ENCODE measurements at regions not wholly inside any gene's neighbourhood (a gene's known extent, or its start where the extent isn't known, plus 50 kb on each side); places are given as distances from the start of the nearest gene placed in this dataset.

GRCh38 chr16:48916566-48916965, 306.6 kb upstream of the N4BP1 start:
- H3K36me3 ChIP-seq (ENCODE audit: control insufficient read depth, insufficient read depth, low read length) = no peaks in the 10 kb centered on the region
- TF ChIP-seq SIN3A (IDR thresholded peaks at IDR 0.05; ENCODE audit: borderline replicate concordance, insufficient read depth, low read depth, low read length) (no peak), POLR2AphosphoS5 (IDR thresholded peaks at IDR 0.05; ENCODE audit: low read depth, low read length) (no peak), REST (IDR thresholded peaks at IDR 0.05; ENCODE audit: insufficient read depth in 1 of 2, low read depth in 2 of 2, low read length in 1 of 2) (no peak), CTCF (IDR thresholded peaks at IDR 0.05) (no peak), TCF7L2 (IDR thresholded peaks at IDR 0.05; ENCODE audit: low read depth, low read length) (no peak)
- H3K4me3 ChIP-seq (ENCODE audit: low read depth in 2 of 2, low read length in 2 of 2) = no peak overlapping the region
- H3K27me3 ChIP-seq (ENCODE audit: control insufficient read depth, insufficient read depth, low read length) = no peaks in the 10 kb centered on the region
- no peaks in the 10 kb centered on the region for H3K4me1 ChIP-seq (ENCODE audit: control insufficient read depth, insufficient read depth, low read length)
- no peaks in the 10 kb centered on the region for H3K9me3 ChIP-seq (ENCODE audit: control insufficient read depth, insufficient read depth, low read depth, low read length)
- ATAC-seq = no peak
- no TSS peak for BruUV-seq (replicated peaks)
- in situ Hi-C loops (cut with HindIII; ENCODE audit: low pct_unique_long_range_greater_than_20kb, low sequenced_read_pairs) (no loop called here), intact Hi-C loops (cut with micrococcal nuclease; ENCODE audit: unreplicated experiment) (no loop called here)
- no peak for DNase-seq (ENCODE audit: low read depth, low spot score)
- H3K27ac ChIP-seq (ENCODE audit: low read length) = no peak overlapping the region
- ChIA-PET POLR2A (no interaction called here), CTCF (no interaction called here)

GRCh38 chr16:48914070-48914469, 304.1 kb upstream of the N4BP1 start:
- ATAC-seq (no peak), DNase-seq (ENCODE audit: low read depth, low spot score) (no peak)
- in situ Hi-C loops (cut with HindIII; ENCODE audit: low pct_unique_long_range_greater_than_20kb, low sequenced_read_pairs) = no loop called here
- no peaks in the 10 kb centered on the region for H3K36me3 ChIP-seq (ENCODE audit: control insufficient read depth, insufficient read depth, low read length)
- CTCF ChIA-PET = no interaction called here
- POLR2A ChIA-PET = no interaction called here
- H3K4me1 ChIP-seq (ENCODE audit: control insufficient read depth, insufficient read depth, low read length) = no peaks in the 10 kb centered on the region
- no TSS peak for BruUV-seq (replicated peaks)
- no peak overlapping the region for H3K27ac ChIP-seq (ENCODE audit: low read length)
- TF ChIP-seq TCF7L2 (IDR thresholded peaks at IDR 0.05; ENCODE audit: low read depth, low read length) (no peak), POLR2AphosphoS5 (IDR thresholded peaks at IDR 0.05; ENCODE audit: low read depth, low read length) (no peak), REST (IDR thresholded peaks at IDR 0.05; ENCODE audit: insufficient read depth in 1 of 2, low read depth in 2 of 2, low read length in 1 of 2) (no peak), CTCF (IDR thresholded peaks at IDR 0.05) (no peak), SIN3A (IDR thresholded peaks at IDR 0.05; ENCODE audit: borderline replicate concordance, insufficient read depth, low read depth, low read length) (no peak)
- H3K4me3 ChIP-seq (ENCODE audit: low read depth in 2 of 2, low read length in 2 of 2) = no peak overlapping the region
- H3K9me3 ChIP-seq (ENCODE audit: control insufficient read depth, insufficient read depth, low read depth, low read length) = no peaks in the 10 kb centered on the region
- H3K27me3 ChIP-seq (ENCODE audit: control insufficient read depth, insufficient read depth, low read length) = no peaks in the 10 kb centered on the region
- intact Hi-C loops (cut with micrococcal nuclease; ENCODE audit: unreplicated experiment) = no loop called here

All from Panc1 (cell line).